Neuronal stem cell (in vitro differentiated cells): ENCODE measurements at regions not wholly inside any gene's neighbourhood (a gene's known extent, or its start where the extent isn't known, plus 50 kb on each side); places are given as distances from the start of the nearest gene placed in this dataset.

Source experiments
- DNase-seq: peaks from one replicate; pipeline ENCODE4 v3.0.0-alpha.2; 2013; ENCODE audit warnings: low spot score
- H2AFZ ChIP-seq: one replicate; pipeline ENCODE4 v1.6.1; 2013; ENCODE audit warnings: mild to moderate bottlenecking, low read length, inconsistent platforms
- H2AK5ac ChIP-seq: 2 replicates; pipeline ENCODE4 v1.6.1; 2013; ENCODE audit warnings: low read depth, mild to moderate bottlenecking, inconsistent platforms, low read length, moderate library complexity, mixed read lengths
- H2BK120ac ChIP-seq: 2 replicates; pipeline ENCODE4 v1.6.1; 2013; ENCODE audit warnings: low read depth, mild to moderate bottlenecking, inconsistent platforms, low read length, moderate library complexity, mixed read lengths
- H2BK12ac ChIP-seq: one replicate; pipeline ENCODE4 v1.6.1; 2013; ENCODE audit warnings: low read length, inconsistent platforms
- H2BK15ac ChIP-seq: 2 replicates; pipeline ENCODE4 v1.6.1; 2013; ENCODE audit warnings: mild to moderate bottlenecking, low read length, inconsistent platforms, mixed read lengths
- H2BK5ac ChIP-seq: one replicate; pipeline ENCODE4 v1.6.1; 2013; ENCODE audit warnings: inconsistent platforms, mild to moderate bottlenecking, low read length, moderate library complexity
- H3K14ac ChIP-seq: one replicate; pipeline ENCODE4 v1.6.1; 2013; ENCODE audit warnings: low read length, inconsistent platforms
- H3K18ac ChIP-seq: 2 replicates; pipeline ENCODE4 v1.6.1; 2013; ENCODE audit warnings: low read length, inconsistent platforms
- H3K23ac ChIP-seq: 2 replicates; pipeline ENCODE4 v1.6.1; 2013; ENCODE audit warnings: low read depth, mild to moderate bottlenecking, mixed read lengths, low read length, inconsistent platforms; ENCODE audit not compliant: poor library complexity
- H3K27ac ChIP-seq: replicated peaks from 3 replicates; pipeline ENCODE4 v1.5.1; 2013; ENCODE audit warnings: low read length, inconsistent platforms
- H3K27me3 ChIP-seq, 3 experiments: 2 replicates each; pipeline ENCODE4 v1.6.1; 2013; ENCODE audit warnings: low read length in 3 of 3, mild to moderate bottlenecking in 2 of 3, inconsistent platforms in 1 of 3, low read depth in 1 of 3, mixed read lengths in 1 of 3, moderate library complexity in 1 of 3; ENCODE audit not compliant: control insufficient read depth in 3 of 3, insufficient read depth in 3 of 3
- H3K36me3 ChIP-seq, 2 donors: replicated peaks in 1 of 2; 2 replicates each; pipeline ENCODE4 v1.6.1; 2013; ENCODE audit warnings: low read length in 2 of 2; ENCODE audit not compliant: control insufficient read depth in 2 of 2, insufficient read depth in 2 of 2
- H3K4ac ChIP-seq: 2 replicates; pipeline ENCODE4 v1.6.1; 2013; ENCODE audit warnings: inconsistent platforms, mild to moderate bottlenecking, low read length, moderate library complexity
- H3K4me1 ChIP-seq, 2 donors: 1 replicate in 1 of 2; 2 replicates in 1 of 2; pipeline ENCODE4 v1.6.1; 2013; ENCODE audit warnings: low read length in 2 of 2, low read depth in 1 of 2; ENCODE audit not compliant: control insufficient read depth in 2 of 2, insufficient read depth in 1 of 2
- H3K4me2 ChIP-seq: one replicate; pipeline ENCODE4 v1.6.1; 2013; ENCODE audit warnings: mild to moderate bottlenecking, low read length, inconsistent platforms; ENCODE audit not compliant: insufficient read depth, poor library complexity, severe bottlenecking
- H3K4me3 ChIP-seq, 2 donors: 2 replicates each; pipeline ENCODE4 v1.5.1; 2013; ENCODE audit warnings: low read length in 2 of 2, mild to moderate bottlenecking in 2 of 2, inconsistent platforms in 1 of 2, moderate library complexity in 1 of 2
- H3K79me1 ChIP-seq: one replicate; pipeline ENCODE4 v1.6.1; 2013; ENCODE audit warnings: low read depth, mild to moderate bottlenecking, inconsistent platforms, low read length, moderate library complexity
- H3K9ac ChIP-seq: one replicate; pipeline ENCODE4 v1.6.1; 2013; ENCODE audit warnings: mild to moderate bottlenecking, low read depth, low read length, inconsistent platforms; ENCODE audit not compliant: poor library complexity
- H3K9me3 ChIP-seq, 2 donors: replicated peaks in 1 of 2; 2 replicates each; pipeline versions ENCODE3 to v1.6.1; 2013; ENCODE audit warnings: low read length in 2 of 2, mild to moderate bottlenecking in 2 of 2, inconsistent platforms in 1 of 2, low read depth in 1 of 2, mixed read lengths in 1 of 2, moderate library complexity in 1 of 2; ENCODE audit not compliant: control insufficient read depth in 2 of 2, insufficient read depth in 1 of 2
- H4K8ac ChIP-seq: one replicate; pipeline ENCODE4 v1.6.1; 2013; ENCODE audit warnings: low read depth, mild to moderate bottlenecking, inconsistent platforms, low read length, moderate library complexity
- H4K91ac ChIP-seq: one replicate; pipeline ENCODE4 v1.6.1; 2013; ENCODE audit warnings: low read length, low read depth, mild to moderate bottlenecking, inconsistent platforms; ENCODE audit not compliant: poor library complexity
- WGBS, 2 donors: extraction: QIAGEN DNeasy Blood & Tissue Kit; methylation state at CpG; one replicate each; pipeline ENCODE4 v1.1.7; 2013; ENCODE audit warnings: missing lambda C conversion rate in 2 of 2, mixed read lengths in 1 of 2; ENCODE audit not compliant: insufficient read length in 2 of 2, insufficient replicate concordance in 1 of 2; ENCODE audit errors: extremely low coverage in 2 of 2; 5-methylcytosine and 5-hydroxymethylcytosine counted together

- H3K9ac ChIP-seq = no peak overlapping the region
- H3K4me1 ChIP-seq = peaks cover 4 to 13% of the 10 kb centered on the region in 2 donors
- no peak overlapping the region for H4K8ac ChIP-seq
- no peak overlapping the region for H2BK5ac ChIP-seq
- H3K4me2 ChIP-seq = no peak overlapping the region
- no peaks in the 10 kb centered on the region for H3K79me1 ChIP-seq
- no peak overlapping the region for H3K4me3 ChIP-seq
- DNase-seq = no peak
- H3K23ac ChIP-seq = no peak overlapping the region
- H3K27ac ChIP-seq = no peak overlapping the region
- no peaks in the 10 kb centered on the region for H3K36me3 ChIP-seq
- H2AK5ac ChIP-seq = no peak overlapping the region
- H3K18ac ChIP-seq = no peak overlapping the region
- no peak overlapping the region for H3K4ac ChIP-seq
- no peak overlapping the region for H2BK15ac ChIP-seq
- H3K27me3 ChIP-seq = no peaks in the 10 kb centered on the region
- WGBS, 2 donors = no CpG with 5 or more reads among the region's 17 CpGs
- no peak overlapping the region for H4K91ac ChIP-seq
- H2BK120ac ChIP-seq = no peak overlapping the region
- no peak overlapping the region for H2AFZ ChIP-seq
- H3K14ac ChIP-seq = no peak overlapping the region
- H2BK12ac ChIP-seq = no peak overlapping the region
- H3K9me3 ChIP-seq = no peaks in the 10 kb centered on the region
These were observed 110.0 kb upstream of the PPARGC1A start for GRCh38 chr4:23999714-24000469.

DNA sequence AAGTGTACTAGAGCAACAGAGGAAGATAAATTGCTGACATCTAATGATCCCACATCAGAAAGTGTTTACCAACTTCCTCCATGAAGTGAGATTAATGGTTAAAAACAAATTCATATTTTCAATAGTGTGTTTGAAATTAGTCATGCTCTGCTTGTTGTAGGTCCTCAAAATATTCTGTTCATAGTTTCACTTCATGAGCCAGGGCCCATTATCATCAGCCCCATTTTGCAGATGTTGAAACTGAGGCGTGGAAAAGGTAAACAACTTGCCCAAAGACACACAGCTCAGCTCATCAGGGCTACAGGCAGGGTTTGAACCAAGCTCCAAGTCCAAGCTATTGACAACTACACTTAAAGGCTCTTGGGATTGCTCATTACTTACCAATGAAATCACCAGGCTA lies 103.5 kb upstream of the PPARGC1A start:
- Histone ChIP-seq H3K4ac (no peak overlapping the region), H2BK5ac (no peak overlapping the region), H2BK12ac (no peak overlapping the region), H3K23ac (no peak overlapping the region), H2AK5ac (no peak overlapping the region), H2BK120ac (no peak overlapping the region), H3K9me3 (no peaks in the 10 kb centered on the region), H2BK15ac (no peak overlapping the region), H3K4me3 (no peak overlapping the region), H3K27me3 (no peaks in the 10 kb centered on the region), H4K8ac (no peak overlapping the region), H3K9ac (no peak overlapping the region), H3K27ac (no peak overlapping the region), H3K36me3 (no peaks in the 10 kb centered on the region), H4K91ac (no peak overlapping the region), H3K18ac (no peak overlapping the region), H3K14ac (no peak overlapping the region), H3K79me1 (no peaks in the 10 kb centered on the region), H3K4me2 (no peak overlapping the region), H3K4me1 (no peaks in the 10 kb centered on the region), H2AFZ (no peak overlapping the region)
- no peak for DNase-seq
- no CpG with 5 or more reads among the region's 1 CpG for WGBS, 2 donors

GRCh38 chr4:23991444-23991843 lies 101.6 kb upstream of the PPARGC1A start:
- Histone ChIP-seq H3K27ac (no peak overlapping the region), H3K4me2 (no peak overlapping the region), H2BK120ac (no peak overlapping the region), H3K18ac (no peak overlapping the region), H3K79me1 (no peaks in the 10 kb centered on the region), H3K4ac (no peak overlapping the region), H3K9ac (no peak overlapping the region), H4K91ac (no peak overlapping the region), H3K36me3 (no peaks in the 10 kb centered on the region), H2AK5ac (no peak overlapping the region), H3K27me3 (no peaks in the 10 kb centered on the region), H3K9me3 (no peaks in the 10 kb centered on the region), H3K4me3 (no peak overlapping the region), H2BK5ac (no peak overlapping the region), H3K4me1 (no peaks in the 10 kb centered on the region), H3K23ac (no peak overlapping the region), H2AFZ (no peak overlapping the region), H4K8ac (no peak overlapping the region), H3K14ac (no peak overlapping the region), H2BK15ac (no peak overlapping the region), H2BK12ac (no peak overlapping the region)
- DNase-seq = no peak
- no CpG with 5 or more reads among the region's 1 CpG for WGBS, 2 donors

DNA sequence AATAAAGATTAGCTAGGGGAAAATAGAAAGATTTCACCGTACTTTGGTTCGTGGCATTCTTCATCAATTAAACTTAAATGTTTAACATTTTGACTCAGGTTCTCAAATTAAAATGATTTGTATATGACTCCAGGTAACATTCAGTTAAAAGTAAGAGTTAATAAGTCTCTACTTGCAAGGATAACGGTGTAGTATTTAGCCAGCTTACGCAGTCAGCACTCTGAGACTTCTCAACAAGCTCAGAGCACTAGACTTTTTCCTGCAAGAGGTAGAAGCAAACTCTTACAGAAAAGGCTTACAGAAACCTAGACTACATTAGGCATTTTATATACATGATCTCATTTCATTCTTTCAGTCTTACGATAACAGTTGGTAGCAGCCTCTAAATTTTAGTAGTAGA lies 96.4 kb upstream of the PPARGC1A start:
- WGBS, 2 donors = no CpG with 5 or more reads among the region's 5 CpGs
- Histone ChIP-seq H3K4ac (no peak overlapping the region), H3K4me3 (no peak overlapping the region), H3K27me3 (peaks cover 0 to 3% (median 0%) of the 10 kb centered on the region in 3 experiments), H3K18ac (no peak overlapping the region), H3K79me1 (no peaks in the 10 kb centered on the region), H3K9ac (no peak overlapping the region), H2AK5ac (no peak overlapping the region), H2BK15ac (no peak overlapping the region), H3K4me1 (no peaks in the 10 kb centered on the region), H3K23ac (no peak overlapping the region), H2AFZ (no peak overlapping the region), H2BK120ac (no peak overlapping the region), H3K14ac (no peak overlapping the region), H3K27ac (no peak overlapping the region), H3K9me3 (no peaks in the 10 kb centered on the region), H2BK5ac (no peak overlapping the region), H3K4me2 (no peak overlapping the region), H4K8ac (no peak overlapping the region), H2BK12ac (no peak overlapping the region), H3K36me3 (no peaks in the 10 kb centered on the region), H4K91ac (no peak overlapping the region)
- DNase-seq = no peak
